ENCODE measurements at regions not wholly inside any gene's neighbourhood (a gene's known extent, or its start where the extent isn't known, plus 50 kb on each side); places are given as distances from the start of the nearest gene placed in this dataset.

- peaks cover 46% of the 10 kb centered on the region for H3K4me1 ChIP-seq (ENCODE audit: insufficient read depth, poor library complexity, severe bottlenecking)
- peak overlapping the region; percentile 96 for H3K27ac ChIP-seq (ENCODE audit: poor library complexity, severe bottlenecking)
- DNase-seq (ENCODE audit: low spot score), result peak; percentile 99
- no peak overlapping the region for H3K4me3 ChIP-seq (ENCODE audit: severe bottlenecking)
- no peaks in the 10 kb centered on the region for H3K36me3 ChIP-seq (ENCODE audit: low read depth)
- no peak for TF ChIP-seq CTCF (IDR thresholded peaks at IDR 0.05; ENCODE audit: poor library complexity, severe bottlenecking)
- H3K9me3 ChIP-seq (ENCODE audit: severe bottlenecking), result no peaks in the 10 kb centered on the region
- peak; percentile 88 for ATAC-seq (ENCODE audit: low read depth)
- H3K27me3 ChIP-seq (ENCODE audit: insufficient read depth, poor library complexity, severe bottlenecking), result no peaks in the 10 kb centered on the region
Observed at GRCh38 chr9:115262477-115262876, 144.5 kb upstream of the TNC start.

GRCh38 chr9:115262952-115263351 lies 145.0 kb upstream of the TNC start:
- no peaks in the 10 kb centered on the region for H3K9me3 ChIP-seq (ENCODE audit: severe bottlenecking)
- TF ChIP-seq CTCF (IDR thresholded peaks at IDR 0.05; ENCODE audit: poor library complexity, severe bottlenecking), result no peak
- no peaks in the 10 kb centered on the region for H3K27me3 ChIP-seq (ENCODE audit: insufficient read depth, poor library complexity, severe bottlenecking)
- H3K4me3 ChIP-seq (ENCODE audit: severe bottlenecking), result no peak overlapping the region
- peaks cover 46% of the 10 kb centered on the region for H3K4me1 ChIP-seq (ENCODE audit: insufficient read depth, poor library complexity, severe bottlenecking)
- peak overlapping the region; percentile 96 for H3K27ac ChIP-seq (ENCODE audit: poor library complexity, severe bottlenecking)
- peak; percentile 43 for ATAC-seq (ENCODE audit: low read depth)
- no peak for DNase-seq (ENCODE audit: low spot score)
- no peaks in the 10 kb centered on the region for H3K36me3 ChIP-seq (ENCODE audit: low read depth)

GRCh38 chr9:115263371-115264075 lies 145.6 kb upstream of the TNC start:
- H3K4me1 ChIP-seq (ENCODE audit: insufficient read depth, poor library complexity, severe bottlenecking), result peaks cover 46% of the 10 kb centered on the region
- no peaks in the 10 kb centered on the region for H3K27me3 ChIP-seq (ENCODE audit: insufficient read depth, poor library complexity, severe bottlenecking)
- no peaks in the 10 kb centered on the region for H3K9me3 ChIP-seq (ENCODE audit: severe bottlenecking)

GRCh38 chr9:115264313-115264712 lies 146.4 kb upstream of the TNC start:
- no peak for ATAC-seq (ENCODE audit: low read depth)
- Histone ChIP-seq H3K4me3 (ENCODE audit: severe bottlenecking) (no peak overlapping the region), H3K27ac (ENCODE audit: poor library complexity, severe bottlenecking) (peak overlapping the region; percentile 96), H3K4me1 (ENCODE audit: insufficient read depth, poor library complexity, severe bottlenecking) (peaks cover 46% of the 10 kb centered on the region), H3K9me3 (ENCODE audit: severe bottlenecking) (no peaks in the 10 kb centered on the region), H3K27me3 (ENCODE audit: insufficient read depth, poor library complexity, severe bottlenecking) (no peaks in the 10 kb centered on the region), H3K36me3 (ENCODE audit: low read depth) (no peaks in the 10 kb centered on the region)
- no peak for DNase-seq (ENCODE audit: low spot score)
- TF ChIP-seq CTCF (IDR thresholded peaks at IDR 0.05; ENCODE audit: poor library complexity, severe bottlenecking), result no peak

More at GRCh38 chr9:115263371-115264075, 145.6 kb upstream of the TNC start:
- Histone ChIP-seq H3K4me3 (ENCODE audit: severe bottlenecking) (no peak overlapping the region), H3K27ac (ENCODE audit: poor library complexity, severe bottlenecking) (peak overlapping the region; percentile 96), H3K36me3 (ENCODE audit: low read depth) (no peaks in the 10 kb centered on the region)
- DNase-seq (ENCODE audit: low spot score) (no peak), ATAC-seq (ENCODE audit: low read depth) (no peak)
- TF ChIP-seq CTCF (IDR thresholded peaks at IDR 0.05; ENCODE audit: poor library complexity, severe bottlenecking), result no peak

GRCh38 chr9:115267790-115268189 lies 149.8 kb upstream of the TNC start:
- Histone ChIP-seq H3K4me3 (ENCODE audit: severe bottlenecking) (no peak overlapping the region), H3K9me3 (ENCODE audit: severe bottlenecking) (no peaks in the 10 kb centered on the region), H3K27me3 (ENCODE audit: insufficient read depth, poor library complexity, severe bottlenecking) (no peaks in the 10 kb centered on the region), H3K36me3 (ENCODE audit: low read depth) (no peaks in the 10 kb centered on the region), H3K27ac (ENCODE audit: poor library complexity, severe bottlenecking) (no peak overlapping the region), H3K4me1 (ENCODE audit: insufficient read depth, poor library complexity, severe bottlenecking) (peaks cover 28% of the 10 kb centered on the region)
- ATAC-seq (ENCODE audit: low read depth) (no peak), DNase-seq (ENCODE audit: low spot score) (no peak)
- no peak for TF ChIP-seq CTCF (IDR thresholded peaks at IDR 0.05; ENCODE audit: poor library complexity, severe bottlenecking)
